ENCODE measurements at regions not wholly inside any gene's neighbourhood (a gene's known extent, or its start where the extent isn't known, plus 50 kb on each side); places are given as distances from the start of the nearest gene placed in this dataset.
A peak's percentile ranks its signal among the peaks of the same experiment; 100 is the strongest.
"Not testable (repeated sequence)": the region's sequence is repeated elsewhere in the genome, so short reads cannot be mapped to it uniquely, and the experiment has no call there.

DNA sequence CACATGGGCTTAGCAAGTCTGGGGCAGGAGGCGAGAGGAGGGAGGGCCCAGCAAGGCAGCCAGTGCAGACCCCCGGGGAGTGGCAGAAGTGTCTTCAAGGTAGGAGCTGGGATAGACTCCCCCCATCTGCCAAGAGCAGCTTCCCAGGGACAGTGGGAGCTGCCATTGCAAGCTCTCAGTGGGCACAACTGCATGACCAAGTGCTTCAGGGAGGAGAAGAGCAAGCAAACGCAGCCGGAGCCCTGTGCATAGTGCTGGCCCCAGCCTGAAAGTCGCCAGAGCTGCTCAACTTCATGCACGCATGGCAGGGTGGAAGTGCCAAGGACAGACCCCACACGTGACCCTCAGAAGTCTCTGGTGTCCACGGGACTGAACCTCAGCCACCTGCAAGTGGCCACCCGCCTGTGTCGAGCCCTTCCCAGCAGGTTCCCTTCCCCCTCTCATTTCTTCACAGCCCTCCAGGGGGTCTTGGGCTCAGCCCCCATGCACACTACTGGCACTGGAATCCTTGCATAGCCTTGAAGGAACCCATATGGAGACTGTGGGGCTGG is 89.4 kb downstream of the PLXNA1 start:
- no peak for DNase-seq

DNA sequence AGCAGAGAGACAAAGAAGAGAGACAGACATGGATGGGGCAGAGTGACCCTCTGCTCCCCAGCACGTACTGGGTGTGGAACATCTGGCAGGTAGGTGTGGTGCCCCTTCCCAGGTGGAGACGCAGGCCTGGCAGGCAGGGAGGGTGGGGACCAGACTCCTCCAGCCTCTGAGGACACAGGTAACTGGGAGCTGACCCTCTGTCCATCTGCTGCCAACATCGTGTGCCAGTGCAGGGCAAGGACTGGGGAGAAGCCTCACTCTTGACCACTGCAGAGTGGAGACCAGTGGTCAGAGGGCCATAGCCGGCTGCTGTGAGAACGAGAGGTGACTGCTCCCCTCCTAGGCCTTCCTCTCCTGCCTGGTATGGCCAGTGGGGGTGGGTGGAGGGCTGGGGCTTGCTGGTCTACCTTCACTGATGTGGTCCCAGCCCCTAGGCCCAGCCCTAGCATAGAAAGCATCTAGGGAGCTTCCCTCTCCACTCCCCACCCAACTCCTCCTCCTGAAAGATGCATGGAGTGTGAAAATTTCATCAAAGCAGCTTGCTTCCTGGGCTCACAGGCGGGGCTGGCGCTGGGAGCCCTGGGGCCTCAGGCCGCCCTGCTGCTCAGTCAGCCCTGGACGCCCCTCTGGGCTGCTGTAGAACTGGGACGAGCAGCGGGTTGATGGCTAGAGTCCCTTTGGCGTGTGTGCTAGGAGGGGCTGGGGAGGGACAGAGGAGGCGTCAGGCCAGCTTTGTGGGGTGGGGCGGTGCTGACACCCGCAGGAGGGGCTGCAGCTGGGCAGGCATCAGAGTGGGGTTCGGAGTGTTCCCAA is 90.3 kb downstream of the PLXNA1 start:
- DNase-seq: no peak

DNA sequence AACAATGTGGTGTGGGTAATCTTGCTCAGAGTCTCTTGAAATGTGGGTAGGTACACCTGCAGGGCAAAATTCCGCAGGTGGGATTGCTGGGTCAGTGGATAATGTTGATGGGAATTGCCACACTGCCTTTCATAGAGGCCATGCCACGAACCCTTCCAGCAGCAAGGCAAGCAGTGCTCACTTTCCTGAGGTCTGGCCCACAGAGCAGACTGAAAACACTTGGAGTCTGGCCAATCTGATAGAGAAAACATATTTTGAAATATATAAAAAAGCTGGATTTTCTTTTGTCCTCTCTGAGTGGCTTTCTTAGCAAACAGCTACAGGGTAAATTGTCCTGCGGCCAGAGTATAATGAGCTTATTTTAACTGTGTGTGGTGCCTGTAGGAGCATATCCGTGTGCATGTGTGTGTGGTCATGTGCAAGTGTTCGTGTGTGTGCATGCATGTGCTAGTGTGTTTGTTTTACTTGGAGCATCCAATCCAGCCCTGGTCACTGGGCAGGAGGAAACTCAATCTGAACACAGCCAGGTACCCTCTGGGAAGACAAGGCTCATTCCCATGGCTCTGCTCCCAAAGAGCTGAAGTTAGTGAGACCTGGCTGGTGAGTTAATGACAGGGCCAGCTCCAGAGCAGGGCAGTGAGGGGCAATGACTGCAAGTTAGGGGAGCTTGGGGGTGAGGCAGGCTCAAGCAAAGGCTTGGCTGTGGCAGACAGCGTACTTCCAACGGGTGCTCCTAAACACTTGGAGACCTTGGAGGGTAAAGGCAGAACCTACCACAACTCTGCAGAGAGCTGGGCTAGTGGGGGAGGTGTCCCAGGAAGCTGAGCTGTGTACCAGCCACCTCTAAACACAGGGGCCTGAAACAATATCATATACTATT is 91.3 kb downstream of the PLXNA1 start:
- no peak for DNase-seq

DNA sequence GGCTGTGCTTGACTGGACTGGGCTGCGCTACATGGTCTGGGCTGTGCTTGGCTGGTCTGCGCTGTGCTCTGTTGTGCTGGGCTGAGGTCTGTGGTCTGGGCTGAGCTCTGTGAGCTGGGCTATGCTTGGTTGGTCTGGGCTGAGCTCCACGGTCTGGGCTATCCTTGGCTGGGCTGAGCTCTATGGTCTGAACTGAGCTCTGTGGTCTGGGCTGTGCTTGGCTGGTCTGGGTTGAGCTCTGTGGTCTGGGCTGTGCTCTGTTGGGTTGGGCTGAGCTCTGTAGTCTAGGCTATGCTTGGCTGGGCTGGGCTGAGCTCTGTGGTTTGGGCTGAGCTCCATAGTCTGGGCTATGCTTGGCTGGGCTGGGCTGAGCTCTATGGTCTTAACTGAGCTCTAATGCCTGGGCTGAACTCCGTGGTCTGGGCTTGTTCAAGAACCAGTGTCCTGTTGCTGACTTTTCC is 92.0 kb downstream of the PLXNA1 start:
- peak; percentile 23 for DNase-seq

DNA sequence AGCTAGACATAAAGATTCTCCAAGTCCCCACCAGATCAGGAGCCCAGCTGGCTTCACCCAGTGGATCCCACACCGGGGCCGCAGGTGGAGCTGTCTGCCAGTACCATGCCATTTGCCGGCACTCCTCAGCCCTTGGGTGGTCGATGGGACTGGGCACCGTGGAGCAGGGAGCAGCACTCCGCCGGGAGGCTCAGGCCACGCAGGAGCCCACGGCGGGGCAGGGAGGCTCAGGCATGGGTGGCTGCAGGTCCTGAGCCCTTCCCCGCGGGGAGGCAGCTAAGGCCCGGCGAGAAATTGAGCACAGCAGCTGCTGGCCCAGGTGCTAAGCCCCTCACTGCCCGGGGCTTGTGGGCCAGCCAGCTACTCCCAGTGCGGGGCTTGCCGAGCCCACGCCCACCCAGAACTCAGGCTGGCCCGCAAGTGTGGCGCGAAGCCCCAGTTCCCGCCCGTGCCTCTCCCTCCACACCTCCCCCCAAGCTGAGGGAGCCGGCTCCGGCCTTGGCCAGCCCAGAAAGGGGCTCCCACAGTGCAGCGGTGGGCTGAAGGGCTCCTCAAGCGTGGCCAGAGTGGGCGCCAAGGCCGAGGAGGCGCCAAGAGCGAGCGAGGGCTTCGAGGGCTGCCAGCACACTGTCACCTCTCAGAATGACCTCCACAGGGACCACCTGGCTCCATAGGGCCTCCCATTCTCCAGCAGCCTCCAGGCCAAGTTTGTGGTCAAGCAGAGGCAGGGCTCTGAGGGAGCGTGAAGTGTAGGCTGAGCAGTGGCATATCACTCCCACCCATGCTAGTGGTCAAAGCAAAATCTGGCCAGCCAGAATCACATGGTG is 93.5 kb downstream of the PLXNA1 start:
- DNase-seq: not testable (repeated sequence)

DNA sequence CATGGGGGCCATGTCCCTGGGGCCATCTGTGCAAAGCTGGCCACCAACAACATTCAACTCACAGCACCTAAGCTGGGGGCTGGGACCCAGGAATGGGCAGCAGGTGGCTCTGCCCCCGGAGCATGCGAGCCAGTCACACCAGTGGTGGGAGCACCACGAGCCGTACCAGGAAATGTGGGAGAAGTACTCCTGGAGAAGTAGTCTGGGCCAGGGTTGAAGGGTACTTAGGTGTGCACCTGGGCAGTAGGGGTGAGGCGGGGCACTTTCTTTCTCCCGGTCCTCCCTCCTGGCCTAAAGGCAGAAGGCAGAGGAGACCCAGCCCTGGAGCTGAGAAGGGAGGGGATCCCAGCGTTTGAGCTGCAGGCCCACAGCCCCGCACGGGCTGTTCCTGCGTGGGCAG is 94.2 kb downstream of the PLXNA1 start:
- DNase-seq: no peak

DNA sequence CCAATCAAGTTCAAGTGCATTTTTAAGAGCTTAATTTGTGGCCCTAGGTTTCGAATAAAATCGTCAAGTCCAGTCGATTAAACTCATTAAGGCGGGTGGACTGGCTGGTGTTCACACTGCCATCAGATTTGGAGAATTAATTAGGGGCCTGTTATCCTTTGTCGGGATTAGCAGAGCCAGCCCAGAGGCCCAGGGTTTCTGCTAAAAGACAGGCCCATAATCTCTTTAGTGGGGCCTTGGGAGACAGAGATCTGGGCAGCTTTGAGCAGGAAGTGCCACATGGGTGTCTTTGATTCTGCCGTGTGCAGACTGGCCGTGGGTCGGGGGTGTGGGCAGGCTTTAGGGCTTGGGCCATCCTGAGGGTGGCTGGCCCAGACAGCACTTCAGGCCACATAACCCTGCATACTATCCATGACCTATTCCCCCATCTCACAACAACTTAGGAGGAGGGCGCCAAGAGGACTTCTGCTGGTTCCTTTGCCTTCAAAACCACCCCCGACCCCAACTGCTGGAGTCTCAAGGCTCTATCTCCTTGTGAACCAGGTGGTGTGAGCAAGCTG is 94.7 kb downstream of the PLXNA1 start:
- DNase-seq: no peak

DNA sequence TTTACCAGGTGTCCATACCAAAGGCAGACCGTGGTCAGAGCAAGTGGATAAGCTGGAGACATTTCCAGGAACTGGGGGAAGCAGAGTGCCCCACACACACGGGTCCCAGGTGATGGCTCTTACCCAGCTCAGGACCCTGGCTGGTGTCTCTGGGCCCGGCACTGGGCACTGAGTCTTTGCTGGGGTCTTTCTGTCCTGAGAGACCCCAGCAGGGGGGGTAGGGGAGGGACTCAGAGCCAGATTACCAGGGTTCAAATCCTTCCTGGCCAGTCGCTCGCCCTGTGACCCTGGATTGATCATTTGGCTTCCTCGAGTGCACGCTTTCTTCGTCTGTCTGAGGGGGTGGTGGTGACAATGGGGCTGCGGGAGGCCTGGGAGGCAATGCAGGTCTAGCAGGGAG is 95.7 kb downstream of the PLXNA1 start:
- DNase-seq: no peak

DNA sequence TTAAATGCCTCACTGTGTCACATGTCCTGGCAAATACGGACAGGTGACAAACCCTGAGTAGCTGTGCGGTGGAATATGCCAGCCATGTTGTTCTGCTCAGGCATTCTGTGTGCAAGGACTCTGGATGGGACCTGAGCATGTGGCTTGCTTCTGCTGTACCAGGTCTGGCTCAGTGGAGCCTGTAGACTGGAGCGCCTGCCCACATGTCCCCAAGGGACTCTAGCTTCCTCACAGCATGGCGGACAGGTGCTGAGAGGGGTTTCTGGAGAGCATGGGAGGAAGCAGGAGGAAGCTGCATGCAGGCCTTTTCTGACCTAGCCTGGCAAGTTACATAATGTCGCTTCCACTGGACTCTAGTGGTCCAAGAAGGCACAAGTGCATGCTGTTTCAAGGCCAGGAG is 96.3 kb downstream of the PLXNA1 start:
- no peak for DNase-seq

DNA sequence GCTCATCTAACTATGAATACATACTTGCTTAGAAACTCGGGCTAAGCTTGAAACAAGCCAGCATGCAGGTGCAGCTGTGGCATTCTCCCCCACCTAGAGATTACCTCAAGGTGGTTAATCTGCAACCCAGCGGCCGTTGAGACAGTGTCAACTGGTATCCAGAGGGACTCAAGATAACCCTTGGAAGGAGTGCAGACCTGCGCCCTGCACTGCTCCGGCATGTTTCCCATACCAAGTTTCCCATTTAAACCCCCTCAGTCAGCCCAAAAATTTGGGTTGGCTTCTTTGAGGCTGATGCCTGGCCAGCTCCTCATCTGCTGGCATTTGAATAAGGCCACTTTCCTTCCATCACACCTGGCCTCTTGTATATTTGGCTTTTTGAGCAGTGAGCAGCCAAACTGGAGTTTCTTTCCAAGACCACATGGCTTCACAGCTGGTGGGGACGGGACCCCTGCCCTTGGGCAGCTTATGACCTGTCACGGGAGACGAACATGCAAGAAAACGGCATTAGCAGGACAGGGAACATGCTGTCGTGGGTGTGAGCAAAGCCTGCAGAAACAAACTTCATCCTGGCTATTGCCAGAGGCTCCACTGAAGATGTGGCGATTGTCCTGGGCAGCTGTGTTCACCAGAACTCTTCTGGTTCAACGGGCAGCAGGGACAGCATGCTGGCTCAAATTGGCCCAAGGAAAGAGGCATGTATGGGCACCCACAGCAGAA is 98.2 kb downstream of the PLXNA1 start:
- no peak for DNase-seq

DNA sequence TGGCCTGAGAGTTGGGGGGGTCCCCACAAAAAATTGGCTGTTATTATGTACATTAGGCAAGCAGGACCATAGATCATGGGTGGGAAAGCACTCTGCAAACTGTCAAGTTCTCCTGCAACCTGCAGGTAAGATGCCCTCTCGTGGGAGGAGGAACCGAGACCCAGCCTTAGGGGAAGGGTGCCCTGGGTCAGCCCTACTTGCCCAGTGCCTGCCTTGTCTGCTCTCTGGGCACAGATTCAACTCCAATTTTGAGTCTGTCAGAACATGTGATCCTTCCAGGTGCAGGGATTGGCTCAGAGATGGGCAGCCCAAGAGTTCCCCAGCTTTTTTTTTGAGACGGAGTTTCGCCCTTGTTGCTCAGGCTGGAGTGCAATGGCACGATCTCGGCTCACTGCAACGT is 99.2 kb downstream of the PLXNA1 start:
- DNase-seq: no peak

DNA sequence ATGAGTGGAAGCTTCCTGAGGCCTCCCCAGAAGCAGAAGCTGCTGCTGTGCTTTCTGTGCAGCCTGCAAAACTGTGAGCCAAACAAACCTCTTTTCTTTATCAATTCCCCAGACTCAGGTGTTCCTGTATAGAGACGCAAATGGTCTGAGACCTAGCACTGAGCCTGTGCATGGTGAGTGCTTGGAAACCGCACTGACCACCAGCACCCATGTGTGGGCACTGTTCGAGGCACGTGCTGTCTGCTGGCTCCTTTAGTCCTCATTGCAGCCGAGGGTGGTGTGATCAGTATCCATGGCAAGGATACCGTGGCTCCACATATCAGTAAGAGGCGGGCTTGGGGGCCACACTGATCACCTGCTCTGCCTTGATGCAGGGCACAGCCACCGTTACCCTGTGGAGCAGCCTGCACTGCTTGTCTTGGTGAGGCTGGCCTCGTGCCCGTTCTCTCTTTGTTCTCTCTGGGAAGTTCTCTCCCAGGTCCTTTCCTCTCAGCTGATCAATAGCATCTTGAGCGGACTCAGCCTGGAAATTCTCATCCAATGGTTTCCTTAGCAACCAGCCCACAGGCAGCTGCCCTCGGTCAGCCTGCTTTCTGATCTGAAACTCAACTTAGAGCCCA is 101.0 kb downstream of the PLXNA1 start:
- DNase-seq: peak; percentile 17

DNA sequence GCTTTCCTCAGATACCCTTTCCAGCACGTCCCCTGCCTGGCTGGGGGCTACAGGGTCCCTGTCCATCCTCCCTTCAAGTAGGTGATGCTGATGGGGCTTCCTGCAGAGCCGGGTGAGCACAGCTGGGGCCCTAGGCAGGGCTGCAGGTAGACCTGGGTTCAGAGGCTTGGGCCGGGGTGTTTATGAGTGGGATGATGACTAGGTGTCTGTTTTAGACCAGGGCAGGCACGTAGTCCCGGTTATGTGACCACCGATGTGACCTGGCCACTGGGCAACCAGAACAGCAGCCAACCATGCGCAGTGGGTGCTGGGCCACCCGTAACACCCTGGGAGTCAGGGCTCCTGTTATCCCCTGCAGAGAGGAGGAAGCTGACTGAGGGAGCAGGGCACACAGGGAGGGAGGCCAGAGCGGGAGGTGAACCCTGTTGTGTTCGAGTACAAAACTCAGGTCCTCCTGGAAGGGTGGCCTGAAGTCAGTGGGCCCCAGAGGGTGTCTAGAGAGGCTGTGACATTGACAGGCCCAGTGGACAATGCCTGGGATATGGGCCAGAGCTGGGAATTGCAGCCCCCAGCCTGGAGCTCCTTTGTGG is 101.6 kb downstream of the PLXNA1 start:
- DNase-seq: no peak

DNA sequence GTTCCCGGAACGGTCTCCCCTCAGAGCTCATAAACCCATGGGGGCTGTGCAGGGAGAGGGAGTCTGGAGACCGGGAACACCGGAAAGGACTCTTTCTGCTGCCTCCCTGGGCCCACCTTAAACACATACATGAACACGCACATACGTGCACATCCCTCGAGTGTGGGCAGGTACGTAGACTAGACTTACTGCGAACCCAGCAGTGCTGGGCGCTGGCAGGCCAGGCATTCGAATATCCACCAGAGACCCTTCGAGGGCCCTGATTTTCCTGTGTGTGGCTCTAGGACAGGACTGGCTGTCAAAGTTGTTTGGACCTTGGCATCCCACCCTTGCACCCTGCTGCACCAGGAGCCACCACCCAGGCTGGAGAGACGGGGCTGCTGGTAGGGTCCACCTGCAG is 102.7 kb downstream of the PLXNA1 start:
- DNase-seq: no peak

DNA sequence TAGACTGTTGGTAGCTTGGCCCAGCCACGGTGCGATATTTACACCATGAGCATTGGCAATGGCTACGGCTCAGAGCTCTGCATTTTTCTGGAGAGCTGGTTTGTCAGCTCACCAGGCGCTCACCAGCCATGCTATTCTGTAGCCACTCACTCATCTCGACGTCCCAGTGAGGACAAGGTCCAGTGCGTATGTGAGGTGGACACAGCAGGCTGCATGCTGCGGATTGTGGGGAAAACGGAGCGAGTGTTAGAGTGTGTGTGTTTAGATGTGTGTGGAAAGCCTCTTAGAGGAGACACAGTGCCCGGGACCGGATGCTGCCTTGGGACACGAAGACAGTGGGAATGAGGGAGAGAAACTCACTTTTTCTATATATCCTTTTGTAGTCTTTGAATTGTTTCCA is 103.7 kb downstream of the PLXNA1 start:
- not testable (repeated sequence) for DNase-seq

DNA sequence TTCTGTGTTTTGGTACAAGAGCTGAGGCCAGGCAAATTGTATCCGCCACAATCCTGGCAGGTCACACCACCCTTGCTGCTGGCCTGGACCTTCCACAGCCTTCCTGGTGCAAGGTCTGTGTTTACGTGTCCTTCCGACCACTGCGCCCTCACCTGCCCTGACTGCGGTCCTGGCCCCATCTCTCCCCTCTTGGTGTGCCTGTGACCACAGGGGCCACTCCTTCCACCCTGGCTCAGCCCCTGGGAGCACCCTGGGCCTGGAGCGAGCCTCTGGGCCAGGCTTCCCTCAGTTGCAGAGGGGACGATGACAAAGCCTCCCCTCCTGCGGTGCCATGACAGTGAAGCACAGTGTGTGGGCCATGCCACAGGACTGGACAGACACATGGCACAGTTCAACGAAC is 104.5 kb downstream of the PLXNA1 start:
- no peak for DNase-seq

DNA sequence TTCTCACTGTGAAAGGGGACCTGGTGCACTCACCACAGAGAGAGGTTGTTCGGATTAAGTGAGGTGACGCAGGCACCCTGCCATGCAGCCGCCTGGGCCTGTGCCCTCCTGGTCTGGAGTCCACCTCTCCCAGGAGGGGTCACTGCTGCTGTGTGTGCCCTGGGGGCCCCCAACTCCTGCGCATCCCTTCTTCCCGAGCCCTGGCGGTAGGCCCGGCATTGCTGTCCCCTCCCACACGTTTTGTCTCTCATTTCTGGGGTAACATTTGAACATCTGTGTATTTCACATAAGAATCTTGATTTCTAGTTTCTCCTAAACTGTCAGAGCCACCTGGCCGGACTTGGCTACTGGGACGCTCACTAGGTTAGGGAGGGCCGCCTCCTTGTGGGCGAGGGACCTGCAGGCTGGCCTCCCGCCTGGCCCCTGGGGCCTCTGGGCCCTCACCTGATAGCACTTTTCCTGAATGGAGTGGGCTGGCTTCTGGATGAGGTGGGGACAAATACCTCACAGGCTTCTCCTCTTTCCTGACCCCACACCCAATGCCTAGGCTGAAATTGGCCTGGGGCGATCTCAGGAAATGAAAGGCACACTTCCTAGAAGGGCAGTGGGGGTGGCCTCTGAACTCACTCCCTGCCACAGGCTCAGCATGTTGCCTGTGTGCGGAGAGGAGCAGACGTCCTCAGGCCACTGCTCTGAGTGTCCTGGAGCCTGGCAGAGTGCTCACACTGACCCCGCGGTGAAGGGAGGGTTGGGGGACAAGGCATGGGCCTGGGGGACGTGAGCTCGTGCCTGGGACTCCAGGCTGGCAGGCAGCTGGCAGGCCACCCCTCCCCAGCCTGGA is 104.2 kb upstream of the PRR23E start:
- no peak for DNase-seq

DNA sequence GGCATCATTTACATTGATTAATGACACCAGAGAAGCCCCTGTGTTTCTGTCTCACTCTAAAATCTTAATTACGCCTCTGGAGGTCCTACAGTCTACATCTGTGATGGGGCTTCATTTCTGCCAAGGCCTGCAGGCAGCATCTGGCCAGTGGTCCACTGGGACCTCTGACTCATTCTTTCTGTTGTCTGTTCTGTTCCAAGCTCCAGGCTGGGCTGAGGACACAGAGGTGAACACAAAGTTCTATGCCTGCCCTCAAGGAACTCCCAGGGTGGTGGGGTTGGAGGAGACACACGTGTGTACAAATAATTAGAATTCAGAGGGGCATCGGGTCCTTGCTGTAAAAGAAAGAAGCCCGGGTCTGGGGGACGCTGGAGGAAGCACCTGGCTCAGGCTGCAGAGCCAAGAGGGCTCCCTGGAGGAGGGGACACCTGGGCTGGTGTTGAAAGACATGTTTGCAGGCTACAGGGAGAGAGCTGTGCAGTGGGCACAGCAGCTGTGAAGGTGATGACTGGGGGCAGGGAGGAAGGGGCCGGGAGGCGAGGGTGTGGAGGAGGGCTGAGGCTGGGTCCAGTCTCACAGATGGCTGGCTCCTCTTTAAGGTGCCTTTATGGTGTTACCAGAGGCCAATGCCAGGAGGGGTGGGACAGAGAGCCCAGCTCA is 103.3 kb upstream of the PRR23E start:
- no peak for DNase-seq
